ENCODE measurements at regions not wholly inside any gene's neighbourhood (a gene's known extent, or its start where the extent isn't known, plus 50 kb on each side); places are given as distances from the start of the nearest gene placed in this dataset.

GRCh38 chr6:168195712-168196111, 116.7 kb upstream of the FRMD1 start:
- Histone ChIP-seq H3K27me3 (no peaks in the 10 kb centered on the region), H3K4me3 (no peak overlapping the region), H3K27ac (peak overlapping the region in 1 of 2 donors; percentile 29), H3K36me3 (no peaks in the 10 kb centered on the region), H3K4me1 (peaks cover 0 to 7% of the 10 kb centered on the region in 2 donors), H3K9me3 (no peaks in the 10 kb centered on the region)
- TF ChIP-seq POLR2AphosphoS5 (IDR thresholded peaks at IDR 0.05), result no peak
- TF ChIP-seq CTCF (IDR thresholded peaks at IDR 0.05), result no peak
- no peak for TF ChIP-seq POLR2A (IDR thresholded peaks at IDR 0.05)
- DNase-seq (ENCODE audit: low spot score in 2 of 2), result no peak
- intact Hi-C loops (cut with DNase I; ENCODE audit: low total_unique reads), result no loop called here

GRCh38 chr6:168194732-168195567, 115.9 kb upstream of the FRMD1 start:
- TF ChIP-seq POLR2AphosphoS5 (IDR thresholded peaks at IDR 0.05) (no peak), CTCF (IDR thresholded peaks at IDR 0.05) (no peak), POLR2A (IDR thresholded peaks at IDR 0.05) (no peak)
- H3K4me3 ChIP-seq, result no peak overlapping the region
- H3K36me3 ChIP-seq, result no peaks in the 10 kb centered on the region
- peaks cover 0 to 7% of the 10 kb centered on the region in 2 donors for H3K4me1 ChIP-seq
- no peak for DNase-seq (ENCODE audit: low spot score in 2 of 2)
- H3K9me3 ChIP-seq, result no peaks in the 10 kb centered on the region
- H3K27ac ChIP-seq, result no peak overlapping the region
- H3K27me3 ChIP-seq, result no peaks in the 10 kb centered on the region
- intact Hi-C loops (cut with DNase I; ENCODE audit: low total_unique reads), result no loop called here

- H3K27me3 ChIP-seq, result peaks cover 0 to 3% of the 10 kb centered on the region in 2 donors
These were observed 115.1 kb upstream of the FRMD1 start for GRCh38 chr6:168193816-168194721.

GRCh38 chr6:168192901-168193815, 114.1 kb upstream of the FRMD1 start:
- Histone ChIP-seq H3K27ac (no peak overlapping the region), H3K4me3 (no peak overlapping the region), H3K4me1 (peaks cover 0 to 7% of the 10 kb centered on the region in 2 donors), H3K27me3 (peaks cover 0 to 3% of the 10 kb centered on the region in 2 donors), H3K9me3 (no peaks in the 10 kb centered on the region), H3K36me3 (no peaks in the 10 kb centered on the region)
- DNase-seq (ENCODE audit: low spot score in 2 of 2), result no peak
- intact Hi-C loops (cut with DNase I; ENCODE audit: low total_unique reads), result no loop called here
- TF ChIP-seq POLR2AphosphoS5 (IDR thresholded peaks at IDR 0.05) (no peak), CTCF (IDR thresholded peaks at IDR 0.05) (no peak), POLR2A (IDR thresholded peaks at IDR 0.05) (no peak)

More at GRCh38 chr6:168193816-168194721, 115.1 kb upstream of the FRMD1 start:
- no peak for TF ChIP-seq POLR2A (IDR thresholded peaks at IDR 0.05)
- TF ChIP-seq POLR2AphosphoS5 (IDR thresholded peaks at IDR 0.05), result no peak
- no peak for TF ChIP-seq CTCF (IDR thresholded peaks at IDR 0.05)
- DNase-seq (ENCODE audit: low spot score in 2 of 2), result no peak
- no peak overlapping the region for H3K27ac ChIP-seq
- intact Hi-C loops (cut with DNase I; ENCODE audit: low total_unique reads), result no loop called here
- no peaks in the 10 kb centered on the region for H3K36me3 ChIP-seq
- H3K9me3 ChIP-seq, result no peaks in the 10 kb centered on the region
- H3K4me1 ChIP-seq, result peaks cover 0 to 7% of the 10 kb centered on the region in 2 donors
- no peak overlapping the region for H3K4me3 ChIP-seq
